Skeletal muscle satellite cell (primary cell): ENCODE measurements at regions not wholly inside any gene's neighbourhood (a gene's known extent, or its start where the extent isn't known, plus 50 kb on each side); places are given as distances from the start of the nearest gene placed in this dataset.
A peak's percentile ranks its signal among the peaks of the same experiment; 100 is the strongest.

Experiments used
- H3K27me3 ChIP-seq: 2 replicates; pipeline ENCODE4 v1.7.0; 2013; ENCODE audit warnings: low read length; ENCODE audit not compliant: control insufficient read depth, insufficient read depth
- H3K36me3 ChIP-seq: 2 replicates; pipeline ENCODE4 v1.7.0; 2013; ENCODE audit warnings: mild to moderate bottlenecking, control low read depth, low read length; ENCODE audit not compliant: insufficient read depth
- H3K4me1 ChIP-seq: 2 replicates; pipeline ENCODE4 v1.7.0; 2013; ENCODE audit warnings: low read length; ENCODE audit not compliant: control insufficient read depth, insufficient read depth
- H3K4me2 ChIP-seq: 2 replicates; pipeline ENCODE4 v1.7.0; 2013; ENCODE audit warnings: mild to moderate bottlenecking, low read length
- H3K4me3 ChIP-seq: 2 replicates; pipeline ENCODE4 v1.7.0; 2013; ENCODE audit warnings: low read length
- H3K9ac ChIP-seq: 2 replicates; pipeline ENCODE4 v1.7.0; 2013; ENCODE audit warnings: mild to moderate bottlenecking, low read depth, low read length, moderate library complexity
- H3K9me3 ChIP-seq: replicated peaks from 2 replicates; pipeline ENCODE4 v1.7.0; 2013; ENCODE audit warnings: mild to moderate bottlenecking, control low read depth, low read length

DNA sequence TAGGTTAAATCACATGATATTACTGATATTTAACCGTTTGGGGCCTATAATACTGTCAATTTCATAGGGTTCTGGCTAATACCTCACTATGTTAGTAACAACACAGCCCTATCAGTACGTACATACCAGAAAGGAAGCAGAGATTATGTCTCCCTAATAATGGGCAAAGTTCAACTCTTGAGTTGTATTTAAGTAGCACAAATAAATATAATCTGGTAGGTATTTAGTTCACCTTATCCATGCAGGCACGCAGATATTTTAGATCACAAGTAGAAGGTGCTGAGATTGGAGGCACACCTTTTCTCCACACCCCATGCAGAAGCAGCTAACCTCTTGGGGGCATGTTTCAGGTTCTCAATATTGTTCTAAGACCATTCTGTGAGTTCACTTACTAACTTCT lies 118.9 kb downstream of the IRS1 start:
- H3K4me1 ChIP-seq, result peaks cover 9% of the 10 kb centered on the region
- H3K4me2 ChIP-seq, result no peak overlapping the region
- no peaks in the 10 kb centered on the region for H3K36me3 ChIP-seq
- H3K9ac ChIP-seq, result no peak overlapping the region
- no peaks in the 10 kb centered on the region for H3K27me3 ChIP-seq
- H3K9me3 ChIP-seq, result no peaks in the 10 kb centered on the region
- H3K4me3 ChIP-seq, result no peak overlapping the region

GRCh38 chr2:226679389-226680065 lies 120.1 kb downstream of the IRS1 start:
- no peaks in the 10 kb centered on the region for H3K27me3 ChIP-seq
- H3K4me3 ChIP-seq, result no peak overlapping the region
- H3K4me1 ChIP-seq, result peaks cover 12% of the 10 kb centered on the region
- no peaks in the 10 kb centered on the region for H3K9me3 ChIP-seq
- H3K9ac ChIP-seq, result no peak overlapping the region
- no peaks in the 10 kb centered on the region for H3K36me3 ChIP-seq
- no peak overlapping the region for H3K4me2 ChIP-seq

DNA sequence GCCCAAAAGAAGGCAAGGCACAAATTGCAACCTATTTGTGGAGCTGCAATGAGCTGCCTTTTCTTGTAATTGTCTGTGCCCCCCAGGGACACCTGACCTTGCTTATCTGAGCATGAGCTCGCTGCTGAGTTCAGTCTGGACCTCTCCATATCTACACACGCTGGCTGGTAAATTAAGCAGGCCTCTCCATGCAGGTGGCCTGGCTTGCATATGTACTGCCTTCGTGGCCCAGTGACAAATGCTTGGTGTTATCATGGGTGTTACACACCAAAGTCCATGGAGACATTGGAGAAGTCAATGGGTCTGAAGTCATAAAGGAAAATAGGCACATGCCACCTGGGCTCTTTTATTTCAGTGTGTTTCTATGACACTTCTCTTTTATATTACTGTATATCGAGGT lies 121.2 kb downstream of the IRS1 start:
- no peaks in the 10 kb centered on the region for H3K27me3 ChIP-seq
- H3K4me2 ChIP-seq, result no peak overlapping the region
- H3K4me1 ChIP-seq, result peaks cover 23% of the 10 kb centered on the region
- no peak overlapping the region for H3K4me3 ChIP-seq
- H3K36me3 ChIP-seq, result no peaks in the 10 kb centered on the region
- H3K9me3 ChIP-seq, result no peaks in the 10 kb centered on the region
- H3K9ac ChIP-seq, result no peak overlapping the region

GRCh38 chr2:226677080-226677479 lies 122.5 kb downstream of the IRS1 start:
- Histone ChIP-seq H3K9ac (no peak overlapping the region), H3K36me3 (no peaks in the 10 kb centered on the region), H3K27me3 (no peaks in the 10 kb centered on the region), H3K9me3 (no peaks in the 10 kb centered on the region), H3K4me3 (no peak overlapping the region), H3K4me2 (no peak overlapping the region), H3K4me1 (peaks cover 19% of the 10 kb centered on the region)

GRCh38 chr2:226676618-226677017 lies 123.0 kb downstream of the IRS1 start:
- peaks cover 22% of the 10 kb centered on the region for H3K4me1 ChIP-seq
- no peaks in the 10 kb centered on the region for H3K36me3 ChIP-seq
- H3K9me3 ChIP-seq, result no peaks in the 10 kb centered on the region
- no peak overlapping the region for H3K9ac ChIP-seq
- H3K27me3 ChIP-seq, result no peaks in the 10 kb centered on the region
- H3K4me2 ChIP-seq, result no peak overlapping the region
- no peak overlapping the region for H3K4me3 ChIP-seq

DNA sequence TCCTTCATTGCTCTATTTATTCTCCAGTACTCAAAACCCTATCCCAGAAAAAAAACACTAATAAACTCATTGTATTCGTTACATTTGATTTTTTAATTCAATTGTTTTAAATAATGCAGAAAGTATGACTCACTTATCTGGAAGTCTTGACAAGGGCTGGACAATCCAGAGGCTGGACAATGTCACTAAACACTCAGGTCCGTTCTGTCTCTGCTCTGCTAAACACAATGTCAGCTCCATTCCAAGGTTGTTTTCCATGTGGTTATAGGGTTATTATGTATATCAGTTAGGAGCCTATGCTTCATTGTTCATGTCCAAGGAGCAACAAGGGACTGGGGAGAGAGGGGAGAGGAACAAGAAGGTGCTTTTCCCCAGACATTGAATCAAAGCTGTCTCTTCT lies 125.5 kb downstream of the IRS1 start:
- no peak overlapping the region for H3K4me3 ChIP-seq
- H3K4me2 ChIP-seq, result no peak overlapping the region
- H3K9ac ChIP-seq, result no peak overlapping the region
- no peaks in the 10 kb centered on the region for H3K27me3 ChIP-seq
- peaks cover 29% of the 10 kb centered on the region for H3K4me1 ChIP-seq
- no peaks in the 10 kb centered on the region for H3K36me3 ChIP-seq
- H3K9me3 ChIP-seq, result no peaks in the 10 kb centered on the region

DNA sequence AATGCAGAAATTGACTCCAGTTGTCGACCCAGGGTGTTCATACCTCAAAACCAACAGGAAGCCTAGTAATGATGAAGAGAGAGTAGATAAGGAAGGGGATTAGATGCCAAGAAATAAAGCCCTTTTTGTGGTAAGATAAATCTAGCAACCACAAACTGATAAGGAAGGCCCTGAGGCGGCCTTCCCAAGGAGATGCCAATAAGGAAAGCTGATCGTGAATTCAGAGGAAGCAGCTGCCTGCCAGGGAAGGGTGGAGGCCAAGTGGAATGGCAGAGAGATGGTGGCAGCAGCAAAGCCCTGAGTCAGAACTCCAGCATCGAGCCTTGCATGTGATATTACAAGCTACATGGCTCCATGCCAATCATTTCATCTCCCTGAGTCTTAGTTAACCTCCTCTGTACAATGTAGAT lies 126.3 kb downstream of the IRS1 start:
- peaks cover 29% of the 10 kb centered on the region for H3K4me1 ChIP-seq
- H3K9ac ChIP-seq, result no peak overlapping the region
- no peak overlapping the region for H3K4me3 ChIP-seq
- H3K4me2 ChIP-seq, result peak overlapping the region; percentile 2
- no peaks in the 10 kb centered on the region for H3K36me3 ChIP-seq
- H3K9me3 ChIP-seq, result no peaks in the 10 kb centered on the region
- no peaks in the 10 kb centered on the region for H3K27me3 ChIP-seq

- Histone ChIP-seq H3K36me3 (no peaks in the 10 kb centered on the region), H3K27me3 (no peaks in the 10 kb centered on the region)
Measured at GRCh38 chr2:226671141-226671676, 128.4 kb downstream of the IRS1 start.

GRCh38 chr2:226669905-226670304 lies 129.7 kb downstream of the IRS1 start:
- H3K9me3 ChIP-seq, result no peaks in the 10 kb centered on the region
- H3K4me2 ChIP-seq, result no peak overlapping the region
- no peak overlapping the region for H3K4me3 ChIP-seq
- no peaks in the 10 kb centered on the region for H3K36me3 ChIP-seq
- no peaks in the 10 kb centered on the region for H3K27me3 ChIP-seq
- peaks cover 29% of the 10 kb centered on the region for H3K4me1 ChIP-seq
- H3K9ac ChIP-seq, result no peak overlapping the region

More at GRCh38 chr2:226671141-226671676, 128.4 kb downstream of the IRS1 start:
- H3K9me3 ChIP-seq, result no peaks in the 10 kb centered on the region
- H3K4me2 ChIP-seq, result no peak overlapping the region
- H3K4me3 ChIP-seq, result no peak overlapping the region
- peaks cover 29% of the 10 kb centered on the region for H3K4me1 ChIP-seq
- no peak overlapping the region for H3K9ac ChIP-seq

DNA sequence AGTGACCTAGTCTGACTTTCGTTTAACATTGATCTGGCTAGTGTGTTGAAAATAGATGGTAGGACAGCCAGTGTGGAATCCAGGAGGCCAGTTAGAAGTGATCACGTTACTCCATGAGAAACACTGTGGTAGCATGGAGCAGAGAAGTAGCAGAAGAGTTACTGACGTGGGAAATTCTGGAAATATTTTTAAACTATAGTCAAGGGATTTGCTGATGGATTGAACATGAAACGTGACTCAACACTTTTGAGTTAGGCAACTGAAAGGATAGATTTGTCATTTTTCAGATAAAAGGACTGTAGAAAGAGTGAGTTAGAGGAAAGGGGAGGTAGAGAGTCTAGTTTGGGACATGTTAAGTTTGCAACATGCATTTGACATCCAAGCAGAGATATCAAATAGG lies 130.4 kb downstream of the IRS1 start:
- no peak overlapping the region for H3K9ac ChIP-seq
- peaks cover 22% of the 10 kb centered on the region for H3K4me1 ChIP-seq
- no peaks in the 10 kb centered on the region for H3K27me3 ChIP-seq
- H3K9me3 ChIP-seq, result no peaks in the 10 kb centered on the region
- no peaks in the 10 kb centered on the region for H3K36me3 ChIP-seq
- H3K4me2 ChIP-seq, result no peak overlapping the region
- no peak overlapping the region for H3K4me3 ChIP-seq

GRCh38 chr2:226667736-226668135 lies 131.9 kb downstream of the IRS1 start:
- Histone ChIP-seq H3K36me3 (no peaks in the 10 kb centered on the region), H3K9ac (no peak overlapping the region), H3K27me3 (no peaks in the 10 kb centered on the region), H3K9me3 (no peaks in the 10 kb centered on the region), H3K4me2 (no peak overlapping the region), H3K4me1 (peaks cover 10% of the 10 kb centered on the region), H3K4me3 (no peak overlapping the region)

DNA sequence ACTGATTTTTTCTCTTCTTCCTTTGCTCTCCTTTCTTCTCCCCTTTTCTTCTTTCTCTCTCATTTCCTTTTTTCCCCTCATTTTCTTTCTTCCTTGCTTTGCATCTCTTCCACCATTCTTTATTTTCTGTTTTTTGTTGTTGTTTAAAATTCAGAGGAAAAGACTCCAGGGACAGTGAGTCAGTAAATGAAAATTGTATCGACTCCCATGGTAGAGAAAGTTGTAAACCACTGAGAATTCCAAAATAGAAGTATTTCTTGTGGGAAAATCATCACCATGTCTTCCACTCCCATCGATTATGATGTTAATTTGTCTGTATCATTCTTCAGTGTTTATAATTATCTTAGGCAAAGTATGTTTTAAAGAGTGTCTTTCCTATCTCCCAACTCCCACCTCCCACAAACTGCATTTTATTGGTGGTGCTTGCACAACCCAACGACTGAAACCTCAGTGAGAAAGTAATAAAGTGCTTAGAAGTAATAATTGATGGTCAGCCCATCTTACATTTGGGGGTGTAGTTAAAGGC lies 134.3 kb downstream of the IRS1 start:
- Histone ChIP-seq H3K36me3 (no peaks in the 10 kb centered on the region), H3K9me3 (no peaks in the 10 kb centered on the region), H3K27me3 (no peaks in the 10 kb centered on the region), H3K4me3 (no peak overlapping the region), H3K4me1 (peaks cover 19% of the 10 kb centered on the region), H3K9ac (no peak overlapping the region), H3K4me2 (no peak overlapping the region)
